CD14-positive monocyte (primary cell): ENCODE measurements at regions not wholly inside any gene's neighbourhood (a gene's known extent, or its start where the extent isn't known, plus 50 kb on each side); places are given as distances from the start of the nearest gene placed in this dataset. TPM values are rescaled to one million over a fixed set of nuclear protein-coding genes. Genes with fewer than 3 reads are reported as not detected.

ENCODE experiments used
- DNase-seq, 3 donors: peaks; one replicate each; pipeline ENCODE4 v3.0.0-alpha.2; 2011 to 2022
- H2AFZ ChIP-seq: 2 replicates; pipeline ENCODE4 v1.6.0; 2012; ENCODE audit warnings: mild to moderate bottlenecking, low read depth, low read length, inconsistent platforms; ENCODE audit not compliant: insufficient read depth, poor library complexity, severe bottlenecking
- H3K27ac ChIP-seq, 2 donors: 1 replicate in 1 of 2; 2 replicates in 1 of 2; pipeline ENCODE4 v1.5.1; 2012 to 2013; ENCODE audit warnings: low read length in 2 of 2, control low read depth in 1 of 2, inconsistent platforms in 1 of 2, low read depth in 1 of 2, mild to moderate bottlenecking in 1 of 2
- H3K27me3 ChIP-seq, 2 donors: one replicate each; pipeline versions ENCODE4 v1.6.0 to v1.6.1; 2011 to 2013; ENCODE audit warnings: low read length in 2 of 2; ENCODE audit not compliant: control insufficient read depth in 2 of 2, insufficient read depth in 2 of 2
- H3K36me3 ChIP-seq, 2 donors: replicated peaks in 1 of 2; 1 replicate in 1 of 2; 2 replicates in 1 of 2; pipeline versions ENCODE4 v1.5.1 to v1.6.1; 2012 to 2013; ENCODE audit warnings: low read length in 2 of 2, control low read depth in 1 of 2, inconsistent platforms in 1 of 2, mild to moderate bottlenecking in 1 of 2; ENCODE audit not compliant: insufficient read depth in 2 of 2, control insufficient read depth in 1 of 2
- H3K4me1 ChIP-seq, 2 donors: 1 replicate in 1 of 2; 2 replicates in 1 of 2; pipeline versions ENCODE4 v1.5.1 to v1.6.1; 2012 to 2013; ENCODE audit warnings: low read length in 2 of 2, control low read depth in 1 of 2, inconsistent platforms in 1 of 2, mild to moderate bottlenecking in 1 of 2, moderate library complexity in 1 of 2; ENCODE audit not compliant: insufficient read depth in 2 of 2, control insufficient read depth in 1 of 2
- H3K4me2 ChIP-seq: replicated peaks from 2 replicates; pipeline ENCODE3; 2012; ENCODE audit warnings: low read length, moderate library complexity, mild to moderate bottlenecking; ENCODE audit not compliant: poor library complexity, severe bottlenecking; ENCODE audit errors: extremely low read depth
- H3K4me3 ChIP-seq, 3 experiments: fragments of 200-600 bp in 1 of 3; sonication (generic) in 1 of 3; replicated peaks in 1 of 3; 1 replicate in 2 of 3; 2 replicates in 1 of 3; pipeline ENCODE4 v1.5.1; 2011 to 2013; ENCODE audit warnings: low read length in 3 of 3, mild to moderate bottlenecking in 3 of 3, control low read depth in 2 of 3, low read depth in 2 of 3, inconsistent platforms in 1 of 3, moderate library complexity in 1 of 3
- H3K79me2 ChIP-seq: 2 replicates; pipeline ENCODE4 v1.6.0; 2012; ENCODE audit warnings: mild to moderate bottlenecking, control low read depth, inconsistent platforms, low read length, moderate library complexity; ENCODE audit not compliant: insufficient read depth
- H3K9ac ChIP-seq: 2 replicates; pipeline ENCODE4 v1.6.0; 2017; ENCODE audit warnings: low read length, mild to moderate bottlenecking; ENCODE audit not compliant: insufficient read depth, poor library complexity, severe bottlenecking
- H3K9me3 ChIP-seq, 2 donors: replicated peaks in 1 of 2; 1 replicate in 1 of 2; 2 replicates in 1 of 2; pipeline versions ENCODE4 v1.5.1 to v1.6.1; 2012 to 2013; ENCODE audit warnings: low read length in 2 of 2, control low read depth in 1 of 2; ENCODE audit not compliant: control insufficient read depth in 1 of 2, insufficient read depth in 1 of 2
- H4K20me1 ChIP-seq: 2 replicates; pipeline ENCODE4 v1.6.0; 2012; ENCODE audit warnings: mild to moderate bottlenecking, low read length, control low read depth, moderate library complexity; ENCODE audit not compliant: insufficient read depth
- H3K27ac Mint-ChIP-seq, 7 donors: one replicate each; pipeline ENCODE4 v1.8.0; 2020; ENCODE audit warnings: mild to moderate bottlenecking in 7 of 7, mixed read lengths in 7 of 7, moderate library complexity in 6 of 7, inconsistent platforms in 2 of 7
- H3K27me3 Mint-ChIP-seq, 3 donors: one replicate each; pipeline ENCODE4 v1.8.0; 2021 to 2022; ENCODE audit warnings: low read depth in 3 of 3, mild to moderate bottlenecking in 3 of 3, mixed read lengths in 3 of 3, moderate library complexity in 3 of 3, inconsistent platforms in 1 of 3
- H3K36me3 Mint-ChIP-seq, 2 donors: one replicate each; pipeline ENCODE4 v1.8.0; 2020; ENCODE audit warnings: mixed read lengths in 2 of 2, inconsistent platforms in 1 of 2, mild to moderate bottlenecking in 1 of 2
- H3K4me1 Mint-ChIP-seq: one replicate; pipeline ENCODE4 v1.8.0; 2020; ENCODE audit warnings: mild to moderate bottlenecking, mixed read lengths
- H3K4me3 Mint-ChIP-seq, 2 donors: one replicate each; pipeline ENCODE4 v1.8.0; 2020; ENCODE audit warnings: mild to moderate bottlenecking in 2 of 2, mixed read lengths in 2 of 2, moderate library complexity in 1 of 2
- H3K9me3 Mint-ChIP-seq, 7 donors: one replicate each; pipeline ENCODE4 v1.8.0; 2020 to 2022; ENCODE audit warnings: mixed read lengths in 7 of 7, mild to moderate bottlenecking in 6 of 7, moderate library complexity in 6 of 7, inconsistent platforms in 2 of 7
- CTCF ChIP-seq: fragments of 200-600 bp; IDR thresholded peaks from one replicate; pipeline ENCODE4 v1.8.0; 2022; ENCODE audit warnings: antibody characterized with exemption, mild to moderate bottlenecking
- WGBS: methylation state at CpG from one replicate; pipeline ENCODE4 v1.1.5; 2013; ENCODE audit warnings: missing lambda C conversion rate; ENCODE audit not compliant: insufficient coverage; 5-methylcytosine and 5-hydroxymethylcytosine counted together
- intact Hi-C, 2 donors: fragments of 100-400 bp; cut with micrococcal nuclease; formaldehyde crosslinking; loops; one replicate each; pipeline versions ENCODE4 v1.15.0 to v1.15.1; 2023
- small RNA-seq: library from RNA; depleted of rRNA; stranded (forward); fragments of <200 nt; gene quantifications from one replicate; pipeline ENCODE3, GENCODE V24; 2012; ENCODE audit warnings: low read depth; ENCODE audit not compliant: insufficient read length

- Histone ChIP-seq H3K79me2 (no peaks in the 10 kb centered on the region), H4K20me1 (no peaks in the 10 kb centered on the region), H3K4me2 (no peak overlapping the region), H3K27ac (no peak overlapping the region), H2AFZ (no peak overlapping the region), H3K9ac (no peak overlapping the region), H3K4me1 (peaks cover 66 to 70% of the 10 kb centered on the region in 2 donors), H3K36me3 (no peaks in the 10 kb centered on the region), H3K9me3 (no peaks in the 10 kb centered on the region), H3K27me3 (no peaks in the 10 kb centered on the region), H3K4me3 (no peak overlapping the region)
- Mint-ChIP-seq H3K36me3 (peaks cover 2 to 8% of the 10 kb centered on the region in 2 donors), H3K4me1 (peaks cover 69% of the 10 kb centered on the region), H3K9me3 (peaks cover 0 to 3% (median 0%) of the 10 kb centered on the region in 7 donors), H3K4me3 (no peak overlapping the region), H3K27me3 (peaks cover 0 to 6% (median 2%) of the 10 kb centered on the region in 3 donors), H3K27ac (peak overlapping the region in 3 of 7 donors; percentile 73 to 82 (median 76))
- no peak for DNase-seq
- intact Hi-C loops = loop anchor here in 1 of 2 donors (5.0 kb wide), 1 partner anchor 44 kb away; no protein-coding TSS in a partner anchor
- TF ChIP-seq CTCF = no peak
- no CpG with 5 or more reads among the region's 1 CpG for WGBS
Observed at GRCh38 chr14:50058113-50058512, 58.3 kb downstream of the VCPKMT start.

Small RNA genes in the stretch of these regions (small RNA-seq; reads per million reads assigned to genes)
- not detected for gene MIR6076
